ENCODE measurements at regions not wholly inside any gene's neighbourhood (a gene's known extent, or its start where the extent isn't known, plus 50 kb on each side); places are given as distances from the start of the nearest gene placed in this dataset.

DNA sequence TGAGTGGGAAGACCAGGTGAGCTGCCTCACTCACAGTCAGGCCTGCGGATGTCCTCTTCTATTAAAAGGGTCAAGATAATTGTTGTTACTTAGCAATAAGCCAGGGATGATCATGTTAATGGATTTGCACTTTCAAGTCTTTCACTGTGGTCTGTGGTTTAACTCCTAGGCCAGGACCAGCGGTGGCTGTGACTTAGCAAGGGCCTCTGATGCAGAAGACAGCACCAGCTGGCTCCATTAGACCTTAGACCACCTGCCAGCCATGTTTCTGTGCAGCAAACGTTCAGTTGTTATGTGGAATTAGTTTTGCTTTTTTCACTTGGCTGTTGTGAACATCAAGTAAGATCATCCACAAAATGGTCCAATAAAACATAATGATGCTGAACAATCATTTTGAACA is 537.3 kb downstream of the TNS3 start:
- Mint-ChIP-seq H3K4me1 (no peaks in the 10 kb centered on the region), H3K4me3 (no peak overlapping the region), H3K27me3 (peaks cover 9% of the 10 kb centered on the region), H3K9me3 (ENCODE audit: insufficient read depth) (no peaks in the 10 kb centered on the region), H3K27ac (no peak overlapping the region)
- H3K9ac ChIP-seq (ENCODE audit: low read length), result no peak overlapping the region
- no peaks in the 10 kb centered on the region for H3K9me3 ChIP-seq (ENCODE audit: control extremely low read depth in 1 of 3, control insufficient read depth in 2 of 3, insufficient read depth in 1 of 3, low read length in 2 of 3)
- POLR2A ChIA-PET, result no interaction called here
- no peak overlapping the region for H3K4me2 ChIP-seq (replicated peaks; ENCODE audit: low read depth, low read length, poor library complexity, severe bottlenecking)
- DNase-seq, result no peak
- H3K4me3 ChIP-seq (ENCODE audit: control extremely low read depth in 1 of 5, extremely low read depth in 1 of 5, insufficient read depth in 1 of 5, low read depth in 2 of 5, low read length in 4 of 5), result no peak overlapping the region
- no peaks in the 10 kb centered on the region for H3K27me3 ChIP-seq (replicated peaks in 1 of 4; ENCODE audit: control extremely low read depth in 1 of 4, control insufficient read depth in 3 of 4, insufficient read depth in 4 of 4, low read length in 3 of 4)
- no peaks in the 10 kb centered on the region for H3K36me3 ChIP-seq (replicated peaks in 1 of 2; ENCODE audit: control extremely low read depth in 1 of 2, control insufficient read depth in 1 of 2, extremely low read depth in 1 of 2, insufficient read depth in 2 of 2, low read length in 1 of 2)
- no peaks in the 10 kb centered on the region for H4K20me1 ChIP-seq (ENCODE audit: control insufficient read depth, insufficient read depth, low read length, poor library complexity, severe bottlenecking)
- H2AFZ ChIP-seq (ENCODE audit: insufficient read depth, low read depth, low read length, poor library complexity, severe bottlenecking), result no peak overlapping the region
- intact Hi-C loops (cut with micrococcal nuclease), result no loop called here
- CTCF ChIA-PET, result no interaction called here
- H3K79me2 ChIP-seq (ENCODE audit: control insufficient read depth, insufficient read depth, low read length), result no peaks in the 10 kb centered on the region
- no peak for ATAC-seq (ENCODE audit: low read depth)
- H3K4me1 ChIP-seq (ENCODE audit: control insufficient read depth in 2 of 2, insufficient read depth in 2 of 2, low read length in 2 of 2), result no peaks in the 10 kb centered on the region
- H3K27ac ChIP-seq (ENCODE audit: low read length in 2 of 2), result no peak overlapping the region
- TF ChIP-seq CTCF (IDR thresholded peaks at IDR 0.05) (no peak), EZH2 (IDR thresholded peaks at IDR 0.05; ENCODE audit: borderline replicate concordance, insufficient read depth, low read depth, low read length, poor library complexity, severe bottlenecking) (no peak)
- WGBS (ENCODE audit: insufficient coverage), result 43% methylated on average over 3 of the region's 3 CpGs

- Mint-ChIP-seq H3K27ac (no peak overlapping the region), H3K4me1 (no peaks in the 10 kb centered on the region), H3K27me3 (peaks cover 9% of the 10 kb centered on the region), H3K4me3 (no peak overlapping the region), H3K9me3 (ENCODE audit: insufficient read depth) (no peaks in the 10 kb centered on the region)
- TF ChIP-seq CTCF (IDR thresholded peaks at IDR 0.05) (no peak), EZH2 (IDR thresholded peaks at IDR 0.05; ENCODE audit: borderline replicate concordance, insufficient read depth, low read depth, low read length, poor library complexity, severe bottlenecking) (no peak)
- no peaks in the 10 kb centered on the region for H3K9me3 ChIP-seq (ENCODE audit: control extremely low read depth in 1 of 3, control insufficient read depth in 2 of 3, insufficient read depth in 1 of 3, low read length in 2 of 3)
- H3K4me1 ChIP-seq (ENCODE audit: control insufficient read depth in 2 of 2, insufficient read depth in 2 of 2, low read length in 2 of 2), result no peaks in the 10 kb centered on the region
- ChIA-PET CTCF (no interaction called here), POLR2A (no interaction called here)
- no peak overlapping the region for H3K4me3 ChIP-seq (ENCODE audit: control extremely low read depth in 1 of 5, extremely low read depth in 1 of 5, insufficient read depth in 1 of 5, low read depth in 2 of 5, low read length in 4 of 5)
- H3K36me3 ChIP-seq (replicated peaks in 1 of 2; ENCODE audit: control extremely low read depth in 1 of 2, control insufficient read depth in 1 of 2, extremely low read depth in 1 of 2, insufficient read depth in 2 of 2, low read length in 1 of 2), result no peaks in the 10 kb centered on the region
- H3K9ac ChIP-seq (ENCODE audit: low read length), result no peak overlapping the region
- H3K79me2 ChIP-seq (ENCODE audit: control insufficient read depth, insufficient read depth, low read length), result no peaks in the 10 kb centered on the region
- H3K27me3 ChIP-seq (replicated peaks in 1 of 4; ENCODE audit: control extremely low read depth in 1 of 4, control insufficient read depth in 3 of 4, insufficient read depth in 4 of 4, low read length in 3 of 4), result no peaks in the 10 kb centered on the region
- ATAC-seq (ENCODE audit: low read depth) (no peak), DNase-seq (no peak)
- no peaks in the 10 kb centered on the region for H4K20me1 ChIP-seq (ENCODE audit: control insufficient read depth, insufficient read depth, low read length, poor library complexity, severe bottlenecking)
- WGBS (ENCODE audit: insufficient coverage), result no CpG with 5 or more reads among the region's 2 CpGs
- H3K27ac ChIP-seq (ENCODE audit: low read length in 2 of 2), result no peak overlapping the region
- no peak overlapping the region for H2AFZ ChIP-seq (ENCODE audit: insufficient read depth, low read depth, low read length, poor library complexity, severe bottlenecking)
- intact Hi-C loops (cut with micrococcal nuclease), result no loop called here
- no peak overlapping the region for H3K4me2 ChIP-seq (replicated peaks; ENCODE audit: low read depth, low read length, poor library complexity, severe bottlenecking)
These were observed 538.6 kb downstream of the TNS3 start for GRCh38 chr7:47043304-47043703.
